ENCODE measurements at regions not wholly inside any gene's neighbourhood (a gene's known extent, or its start where the extent isn't known, plus 50 kb on each side); places are given as distances from the start of the nearest gene placed in this dataset.

GRCh38 chr13:53123536-53123935 is 94.9 kb downstream of the OLFM4 start:
- no peak for DNase-seq
- H3K36me3 ChIP-seq (ENCODE audit: insufficient read depth in 1 of 2, low read depth in 1 of 2): no peaks in the 10 kb centered on the region
- no peak overlapping the region for H3K27ac ChIP-seq
- no peak for ATAC-seq
- TF ChIP-seq CTCF (IDR thresholded peaks at IDR 0.05): no peak
- intact Hi-C loops (cut with DNase I): no loop called here
- H3K9me3 ChIP-seq: no peaks in the 10 kb centered on the region
- H3K27me3 ChIP-seq (ENCODE audit: insufficient read depth in 3 of 3, low read length in 2 of 3): no peaks in the 10 kb centered on the region
- 82 to 89% (median 85%) methylated on average over 3 of the region's 3 CpGs for WGBS, 3 donors
- no peak overlapping the region for H3K4me3 ChIP-seq
- H3K4me1 ChIP-seq: no peaks in the 10 kb centered on the region

GRCh38 chr13:53124623-53125022 is 96.0 kb downstream of the OLFM4 start:
- WGBS, 3 donors: 76 to 88% (median 86%) methylated on average over 3 of the region's 3 CpGs
- intact Hi-C loops (cut with DNase I): no loop called here
- no peak overlapping the region for H3K27ac ChIP-seq
- DNase-seq (no peak), ATAC-seq (no peak)
- H3K27me3 ChIP-seq (ENCODE audit: insufficient read depth in 3 of 3, low read length in 2 of 3): no peaks in the 10 kb centered on the region
- no peaks in the 10 kb centered on the region for H3K9me3 ChIP-seq
- no peak for TF ChIP-seq CTCF (IDR thresholded peaks at IDR 0.05)
- H3K4me3 ChIP-seq: no peak overlapping the region
- no peaks in the 10 kb centered on the region for H3K36me3 ChIP-seq (ENCODE audit: insufficient read depth in 1 of 2, low read depth in 1 of 2)
- H3K4me1 ChIP-seq: no peaks in the 10 kb centered on the region

GRCh38 chr13:53126841-53127245 is 98.2 kb downstream of the OLFM4 start:
- peak; percentile 51 to 60 for DNase-seq
- no peaks in the 10 kb centered on the region for H3K9me3 ChIP-seq
- H3K27me3 ChIP-seq (ENCODE audit: insufficient read depth in 3 of 3, low read length in 2 of 3): no peaks in the 10 kb centered on the region
- H3K27ac ChIP-seq: peak overlapping the region; percentile 21
- H3K4me3 ChIP-seq: no peak overlapping the region
- intact Hi-C loops (cut with DNase I): no loop called here
- TF ChIP-seq CTCF (IDR thresholded peaks at IDR 0.05): no peak
- no peaks in the 10 kb centered on the region for H3K36me3 ChIP-seq (ENCODE audit: insufficient read depth in 1 of 2, low read depth in 1 of 2)
- WGBS, 3 donors: 10 to 21% (median 12%) methylated on average over 1 of the region's 1 CpG
- ATAC-seq: peak in 3 of 4 donors; percentile 41 to 63 (median 56)
- H3K4me1 ChIP-seq: no peaks in the 10 kb centered on the region

- TF ChIP-seq CTCF (IDR thresholded peaks at IDR 0.05): no peak
- H3K27ac ChIP-seq: peak overlapping the region; percentile 21
- intact Hi-C loops (cut with DNase I): no loop called here
- H3K9me3 ChIP-seq: no peaks in the 10 kb centered on the region
- WGBS, 3 donors: 50 to 60% (median 52%) methylated on average over 2 of the region's 2 CpGs
- no peaks in the 10 kb centered on the region for H3K4me1 ChIP-seq
- ATAC-seq (peak in 2 of 4 donors; percentile 30 to 50), DNase-seq (no peak)
- no peaks in the 10 kb centered on the region for H3K36me3 ChIP-seq (ENCODE audit: insufficient read depth in 1 of 2, low read depth in 1 of 2)
- no peaks in the 10 kb centered on the region for H3K27me3 ChIP-seq (ENCODE audit: insufficient read depth in 3 of 3, low read length in 2 of 3)
- no peak overlapping the region for H3K4me3 ChIP-seq
Observed at GRCh38 chr13:53127373-53127772, 98.8 kb downstream of the OLFM4 start.

- Histone ChIP-seq H3K27me3 (ENCODE audit: insufficient read depth in 3 of 3, low read length in 2 of 3) (no peaks in the 10 kb centered on the region), H3K9me3 (no peaks in the 10 kb centered on the region), H3K4me1 (no peaks in the 10 kb centered on the region), H3K36me3 (ENCODE audit: insufficient read depth in 1 of 2, low read depth in 1 of 2) (no peaks in the 10 kb centered on the region), H3K27ac (no peak overlapping the region), H3K4me3 (no peak overlapping the region)
- 70 to 78% (median 77%) methylated on average over 2 of the region's 2 CpGs for WGBS, 3 donors
- no peak for TF ChIP-seq CTCF (IDR thresholded peaks at IDR 0.05)
- intact Hi-C loops (cut with DNase I): no loop called here
- ATAC-seq: no peak
- DNase-seq: no peak
Observed at GRCh38 chr13:53129864-53130393, 101.3 kb downstream of the OLFM4 start.

All from psoas muscle (tissue), 7 donors.